Cerebellar nuclear complex (tissue), 1 donor: ENCODE measurements at regions not wholly inside any gene's neighbourhood (a gene's known extent, or its start where the extent isn't known, plus 50 kb on each side); places are given as distances from the start of the nearest gene placed in this dataset.
A peak's percentile ranks its signal among the peaks of the same experiment; 100 is the strongest.

ENCODE experiments used
- DNase-seq, 2 experiments: peaks; one replicate each; lab custom pipeline; 2025; lab: John Stamatoyannopoulos, UW

- no peak for DNase-seq
Observed at GRCh38 chr7:18315241-18315640, 180.3 kb upstream of the HDAC9 start.

DNA sequence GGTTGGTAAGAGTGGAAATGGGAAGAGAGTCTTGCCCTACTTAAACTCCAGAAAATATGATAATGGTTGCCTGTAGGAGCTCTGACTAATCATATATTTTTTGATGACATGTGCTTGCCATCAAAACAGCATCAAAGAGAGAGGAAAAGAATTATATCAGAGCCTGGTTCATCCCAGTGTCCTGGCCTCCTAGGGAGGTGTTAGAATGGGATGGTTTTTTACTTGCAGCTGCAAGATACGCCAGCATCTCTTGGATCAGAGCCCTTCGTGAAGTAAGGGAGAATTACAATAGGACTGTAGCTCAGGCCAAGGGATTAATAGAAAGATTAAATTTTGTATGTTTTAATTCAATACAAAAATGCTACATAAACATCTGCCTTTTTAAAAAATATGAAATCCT lies 177.6 kb upstream of the HDAC9 start:
- no peak for DNase-seq

DNA sequence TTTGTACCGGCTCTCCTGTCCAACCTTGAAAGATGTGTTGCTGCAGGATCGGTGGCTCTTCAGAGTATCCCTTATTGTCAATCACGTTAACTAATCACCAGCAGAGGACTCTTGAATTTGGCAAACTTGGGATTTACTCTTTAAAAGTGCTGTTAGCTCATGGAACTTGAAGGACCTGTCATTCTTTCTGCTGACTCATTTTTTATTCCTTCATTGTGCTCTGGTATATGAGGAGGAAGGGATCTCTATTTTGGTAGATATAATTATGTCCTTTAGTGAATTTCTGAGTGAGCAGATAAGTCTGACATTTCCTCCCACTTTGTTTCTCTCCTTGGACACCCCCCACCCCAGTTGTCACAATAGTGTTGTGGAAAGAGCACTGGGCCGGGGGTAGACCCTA lies 175.1 kb upstream of the HDAC9 start:
- DNase-seq, result no peak

DNA sequence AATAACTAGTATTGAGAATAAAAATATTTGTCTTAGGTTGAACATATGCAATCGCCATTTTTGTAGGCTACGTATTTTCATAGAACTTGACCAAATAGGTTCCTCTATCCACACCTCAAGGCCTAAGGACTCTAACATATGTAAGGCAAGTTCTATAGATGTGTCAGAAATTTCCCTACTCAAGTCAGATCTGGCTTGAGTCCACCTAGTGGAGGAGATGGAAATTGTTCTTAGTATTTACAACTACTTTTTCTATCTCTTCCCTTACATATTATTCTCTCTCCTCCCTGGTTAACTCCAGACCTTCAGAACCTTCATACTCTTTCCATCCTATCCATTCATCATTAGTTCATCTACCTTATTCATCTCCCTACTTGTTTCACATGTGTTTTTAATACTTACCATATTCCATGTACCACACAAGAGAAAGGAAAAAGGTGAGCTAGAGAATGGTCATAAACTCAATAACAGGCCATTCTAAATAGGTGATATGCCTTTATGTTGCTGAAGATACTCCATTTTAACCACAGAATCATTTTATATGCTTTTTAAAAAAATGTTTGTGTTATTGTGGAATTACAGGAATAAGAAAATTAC lies 174.5 kb upstream of the HDAC9 start:
- no peak for DNase-seq

DNA sequence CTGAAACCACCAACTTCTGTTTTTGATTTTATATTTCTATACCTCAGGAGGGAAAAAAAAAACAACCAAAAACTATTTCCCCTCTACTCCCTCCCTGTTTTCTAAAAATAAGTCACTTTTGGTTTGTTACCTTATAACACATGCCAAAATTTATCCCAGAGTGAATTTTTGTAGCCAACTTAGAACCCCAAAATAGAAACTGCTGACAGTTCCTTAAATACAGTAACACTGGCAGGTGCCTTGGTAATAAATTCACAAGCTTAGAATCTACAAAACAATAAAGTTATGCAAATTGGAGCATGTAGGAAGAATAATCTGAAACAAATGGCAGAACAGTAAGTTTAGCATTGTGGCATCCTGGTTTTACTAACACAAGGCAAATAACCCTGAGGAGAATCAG lies 165.0 kb upstream of the HDAC9 start:
- no peak for DNase-seq

GRCh38 chr7:18336626-18337025 lies 158.9 kb upstream of the HDAC9 start:
- DNase-seq, result no peak

DNA sequence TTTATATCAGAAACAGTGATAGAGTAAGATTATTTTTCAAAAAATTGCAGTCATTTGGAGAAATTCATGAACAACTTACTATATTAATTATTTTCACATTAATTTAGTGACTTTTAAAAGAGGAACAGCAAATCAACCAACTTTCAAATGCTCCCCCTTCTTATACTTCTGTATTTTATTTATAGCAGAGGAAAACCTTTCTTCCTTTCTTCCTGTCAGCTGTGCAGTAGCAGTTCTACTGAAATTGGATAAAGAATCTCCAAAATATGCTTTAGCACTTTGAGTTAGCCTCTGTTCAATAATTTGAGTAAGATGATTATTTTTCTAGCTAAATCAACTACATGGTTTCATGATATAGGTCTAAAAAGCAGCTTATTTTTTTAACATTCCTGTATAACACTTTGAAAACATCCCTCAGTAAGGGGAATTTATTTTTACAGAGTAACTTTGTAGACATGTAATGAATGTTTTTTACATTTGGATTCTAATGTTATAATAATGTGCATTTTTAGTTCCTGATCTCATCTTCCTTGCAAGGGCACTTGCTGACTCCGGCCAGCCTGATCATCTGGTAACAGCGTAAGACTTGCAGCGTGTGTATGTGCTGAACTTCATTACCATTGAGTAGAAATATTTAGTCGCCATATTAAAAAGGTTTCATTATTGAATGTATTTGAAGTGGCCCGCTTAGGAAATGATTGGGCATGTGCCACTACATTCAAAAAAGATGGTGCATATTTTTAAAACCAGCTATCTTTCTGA lies 158.3 kb upstream of the HDAC9 start:
- DNase-seq, result no peak

DNA sequence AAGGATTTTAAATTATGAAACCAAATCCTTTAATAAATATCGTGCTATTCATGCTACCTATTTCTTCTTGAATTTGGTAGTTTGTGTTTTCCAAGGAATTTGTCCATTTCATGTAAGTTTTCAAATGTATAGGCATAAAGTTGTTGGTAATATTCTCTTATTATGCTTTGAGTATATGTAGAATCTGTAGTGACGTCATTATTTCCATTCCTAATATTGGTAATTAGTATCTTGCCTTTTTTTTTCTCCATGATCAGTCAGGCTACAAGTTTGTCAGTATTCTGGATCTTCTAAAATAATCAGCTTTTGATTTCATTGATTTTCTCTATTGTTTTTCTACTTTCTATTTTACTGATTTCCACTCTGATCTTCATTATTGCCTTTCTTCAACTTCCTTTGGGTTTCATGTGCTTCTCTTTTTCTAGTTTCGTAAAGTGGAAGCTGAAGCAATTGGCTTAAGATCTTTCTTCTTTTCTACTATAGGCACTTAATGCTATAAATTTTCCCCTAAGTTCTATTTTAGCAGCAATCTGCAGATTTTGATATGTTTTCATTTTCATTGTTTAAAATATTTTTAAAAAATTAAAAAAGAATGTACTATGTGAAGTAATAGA lies 156.5 kb upstream of the HDAC9 start:
- no peak for DNase-seq

DNA sequence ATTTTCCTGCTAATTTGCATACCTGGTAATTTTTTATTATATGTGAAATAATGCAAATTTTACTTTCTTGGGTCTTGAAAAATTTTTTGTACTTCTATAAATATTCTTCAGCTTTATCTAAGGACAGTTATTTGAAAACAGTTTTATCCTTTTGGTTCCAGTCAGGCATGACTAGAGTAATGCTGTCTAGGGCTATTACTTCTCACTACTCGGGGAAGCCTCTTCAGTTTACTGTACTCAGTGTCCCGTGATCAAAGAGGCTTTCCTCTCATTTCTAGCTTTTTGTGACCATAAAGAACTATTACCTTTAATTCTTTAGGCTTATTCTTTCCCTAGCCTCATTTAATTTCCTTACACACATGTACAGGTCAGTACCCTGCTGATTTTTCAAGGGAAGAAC lies 153.8 kb upstream of the HDAC9 start:
- no peak for DNase-seq

DNA sequence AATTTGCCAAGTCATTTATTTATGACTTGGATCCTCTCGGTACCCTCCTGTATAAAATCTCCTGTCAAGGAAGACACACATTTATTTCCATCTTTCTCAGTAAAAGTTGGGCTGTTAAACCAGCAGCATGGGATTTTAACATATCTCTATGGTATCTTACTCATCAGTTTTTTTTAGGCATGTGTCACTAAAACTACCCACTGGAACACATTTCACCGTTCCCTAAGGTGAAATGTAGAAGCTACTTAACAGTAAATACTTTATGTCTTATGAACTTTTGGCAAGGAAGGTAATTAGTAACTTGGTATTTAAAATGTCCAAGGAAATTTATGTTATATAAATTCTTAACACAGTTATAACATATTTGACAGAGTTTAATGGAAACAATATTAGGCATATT lies 152.5 kb upstream of the HDAC9 start:
- no peak for DNase-seq

DNA sequence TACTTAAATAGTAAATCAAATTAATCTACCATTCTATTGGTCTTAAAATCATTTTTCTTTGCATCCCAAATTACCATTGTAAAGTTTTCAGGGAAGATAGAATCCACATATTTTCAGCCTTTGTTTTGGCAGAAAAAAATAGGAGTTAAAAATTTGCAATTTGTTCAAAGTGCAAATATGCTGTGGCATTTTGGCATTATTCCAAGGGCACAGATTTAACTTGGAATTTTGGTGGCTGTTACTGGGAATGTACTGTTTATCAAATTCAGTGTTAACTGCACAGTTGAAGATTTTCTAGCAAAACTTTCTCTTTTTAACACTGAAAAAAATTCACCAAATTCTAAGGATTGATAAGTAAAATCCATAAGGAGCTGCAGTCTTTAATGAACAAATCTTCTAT lies 151.0 kb upstream of the HDAC9 start:
- no peak for DNase-seq

GRCh38 chr7:18345641-18346234 lies 149.8 kb upstream of the HDAC9 start:
- peak in 1 of 2 experiments; percentile 37 for DNase-seq

DNA sequence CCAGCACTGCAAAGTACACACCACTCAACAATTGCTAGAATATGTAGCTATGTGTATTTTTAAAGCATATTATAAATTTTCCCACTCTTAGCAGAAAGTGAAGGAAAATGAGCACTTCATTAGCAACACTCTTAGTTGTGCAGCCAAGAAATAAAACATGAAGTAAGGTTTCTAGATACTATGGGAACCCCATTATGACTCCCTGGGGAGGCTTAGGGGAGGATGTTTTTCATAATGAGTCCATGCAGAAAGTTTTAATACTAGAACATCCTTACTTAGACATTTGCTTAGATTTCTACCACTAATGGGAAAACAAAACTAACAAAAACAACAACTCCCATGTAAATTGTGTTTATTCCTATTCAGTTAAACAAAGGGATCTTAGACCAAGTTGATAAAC lies 148.4 kb upstream of the HDAC9 start:
- DNase-seq, result no peak

GRCh38 chr7:18350678-18351077 lies 144.9 kb upstream of the HDAC9 start:
- DNase-seq, result no peak

DNA sequence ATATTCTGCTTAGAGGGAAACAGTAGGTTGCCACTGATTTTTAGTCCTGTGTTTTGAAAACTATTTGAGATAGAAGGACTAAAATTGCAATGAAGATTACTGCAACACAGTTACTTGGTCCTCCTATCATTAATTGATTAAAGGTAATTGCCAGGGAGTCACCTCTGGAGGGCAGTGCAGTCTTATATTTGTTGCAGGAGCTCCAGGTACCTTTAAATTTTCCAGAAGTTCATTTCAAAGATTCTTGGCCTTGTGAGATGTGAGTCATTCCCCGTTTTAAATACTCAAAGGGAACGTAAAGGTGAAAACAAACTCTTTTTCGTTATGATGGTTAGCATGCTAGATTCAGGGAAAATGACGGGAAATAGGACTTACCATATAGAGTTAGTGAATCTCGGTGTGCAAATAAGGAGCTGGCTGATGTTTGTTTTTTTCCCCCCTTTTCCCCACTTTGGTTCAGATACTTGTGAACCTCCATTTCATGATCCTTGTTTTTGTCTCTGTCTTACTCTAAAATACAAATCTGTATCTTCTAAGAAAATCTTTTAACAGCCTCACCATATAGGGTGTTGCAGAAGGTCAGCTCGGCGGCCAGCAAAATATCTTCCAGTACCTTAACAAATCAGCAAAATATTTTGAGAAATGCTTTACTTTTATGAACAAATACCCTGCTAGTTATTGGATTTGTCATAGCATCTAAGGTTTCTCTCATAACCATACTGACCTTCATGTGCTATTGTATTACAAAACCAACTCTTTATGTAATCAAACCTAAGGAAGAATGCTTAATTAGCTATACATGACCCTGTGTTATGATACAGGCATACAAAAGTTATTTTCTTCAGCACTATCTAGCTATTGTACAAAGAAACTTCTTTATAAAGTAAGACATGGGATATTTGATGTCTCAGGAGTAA lies 143.0 kb upstream of the HDAC9 start:
- peak in 1 of 2 experiments; percentile 16 for DNase-seq

GRCh38 chr7:18353339-18353738 lies 142.2 kb upstream of the HDAC9 start:
- no peak for DNase-seq

- DNase-seq, result no peak
Observed at GRCh38 chr7:18354108-18355085, 141.2 kb upstream of the HDAC9 start.

DNA sequence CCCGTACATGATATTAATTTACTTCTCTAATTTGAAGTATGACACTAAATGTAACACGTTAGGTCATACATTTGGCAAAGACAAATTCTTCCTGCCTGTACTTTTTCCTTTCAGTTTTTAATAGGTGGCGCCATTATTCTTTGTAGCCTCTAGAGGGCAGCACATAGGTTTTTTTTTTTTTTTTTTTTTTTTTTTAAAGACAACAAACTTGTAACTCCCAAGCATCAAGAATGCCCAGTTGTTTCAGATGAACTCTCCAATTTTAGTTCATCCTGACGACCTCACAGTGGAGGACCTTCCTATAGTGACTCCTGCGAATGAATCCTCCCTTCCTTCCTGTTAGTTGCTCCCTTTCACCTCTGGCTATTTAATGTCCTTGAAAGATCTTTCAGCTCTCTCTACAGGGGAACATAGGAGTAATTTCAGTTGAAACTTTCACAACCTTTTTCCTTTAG lies 139.3 kb upstream of the HDAC9 start:
- DNase-seq, result peak in 1 of 2 experiments; percentile 7

DNA sequence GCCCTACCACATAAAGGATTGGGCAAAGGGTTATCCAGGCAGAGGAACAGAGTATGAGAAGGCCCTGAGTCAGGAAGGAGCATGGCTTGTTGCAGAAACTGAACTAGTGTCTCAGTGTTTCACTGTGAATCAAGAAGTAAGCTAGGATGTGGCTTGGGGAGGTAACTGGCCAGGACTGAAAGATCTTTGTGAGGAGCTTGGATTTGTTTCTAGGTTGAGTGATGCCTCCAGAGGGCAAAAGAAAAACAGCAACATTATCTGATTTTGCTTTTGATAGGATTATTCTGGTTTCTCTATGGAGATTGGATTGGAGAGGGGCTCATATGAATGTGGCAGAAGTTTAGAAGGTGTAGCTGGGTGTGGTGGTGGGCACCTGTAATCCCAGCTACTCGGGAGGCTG lies 137.9 kb upstream of the HDAC9 start:
- no peak for DNase-seq

- DNase-seq, result no peak
Observed at GRCh38 chr7:18361756-18362155, 133.8 kb upstream of the HDAC9 start.
